ENCODE measurements at regions not wholly inside any gene's neighbourhood (a gene's known extent, or its start where the extent isn't known, plus 50 kb on each side); places are given as distances from the start of the nearest gene placed in this dataset.

GRCh38 chr2:220687231-220687843 lies 884.8 kb downstream of the EPHA4 start:
- TF ChIP-seq ELF4 (CRISPR knock-in tag; IDR thresholded peaks at IDR 0.05; ENCODE audit: low read depth) (no peak), CTCF (IDR thresholded peaks at IDR 0.05) (peak; percentile 79), ZNF138 (CRISPR knock-in tag; conservative IDR thresholded peaks at IDR 0.05) (no peak), MXD4 (CRISPR knock-in tag; IDR thresholded peaks at IDR 0.05; ENCODE audit: borderline replicate concordance) (no peak), ZNF121 (CRISPR knock-in tag; IDR thresholded peaks at IDR 0.05) (no peak), RELA (CRISPR knock-in tag; IDR thresholded peaks at IDR 0.05; ENCODE audit: borderline replicate concordance) (no peak), ZNF281 (CRISPR knock-in tag; IDR thresholded peaks at IDR 0.05) (no peak), SP1 (CRISPR knock-in tag; conservative IDR thresholded peaks at IDR 0.05) (no peak), NR2C2 (CRISPR knock-in tag; IDR thresholded peaks at IDR 0.05) (no peak), NR3C1 (CRISPR knock-in tag; conservative IDR thresholded peaks at IDR 0.05; ENCODE audit: low read depth) (no peak), CREM (CRISPR knock-in tag; IDR thresholded peaks at IDR 0.05) (no peak), ATF6 (CRISPR knock-in tag; IDR thresholded peaks at IDR 0.05) (no peak), ZNF232 (CRISPR knock-in tag; IDR thresholded peaks at IDR 0.05) (no peak)

All from WTC11 (cell line).